GM21390 (cell line): ENCODE measurements at regions not wholly inside any gene's neighbourhood (a gene's known extent, or its start where the extent isn't known, plus 50 kb on each side); places are given as distances from the start of the nearest gene placed in this dataset.
A peak's percentile ranks its signal among the peaks of the same experiment; 100 is the strongest.

Experiments
- ATAC-seq: cut with Tn5 transposase; IDR thresholded peaks from one replicate; pipeline ENCODE4 v1.9.1; 2021; ENCODE audit not compliant: unreplicated experiment

DNA sequence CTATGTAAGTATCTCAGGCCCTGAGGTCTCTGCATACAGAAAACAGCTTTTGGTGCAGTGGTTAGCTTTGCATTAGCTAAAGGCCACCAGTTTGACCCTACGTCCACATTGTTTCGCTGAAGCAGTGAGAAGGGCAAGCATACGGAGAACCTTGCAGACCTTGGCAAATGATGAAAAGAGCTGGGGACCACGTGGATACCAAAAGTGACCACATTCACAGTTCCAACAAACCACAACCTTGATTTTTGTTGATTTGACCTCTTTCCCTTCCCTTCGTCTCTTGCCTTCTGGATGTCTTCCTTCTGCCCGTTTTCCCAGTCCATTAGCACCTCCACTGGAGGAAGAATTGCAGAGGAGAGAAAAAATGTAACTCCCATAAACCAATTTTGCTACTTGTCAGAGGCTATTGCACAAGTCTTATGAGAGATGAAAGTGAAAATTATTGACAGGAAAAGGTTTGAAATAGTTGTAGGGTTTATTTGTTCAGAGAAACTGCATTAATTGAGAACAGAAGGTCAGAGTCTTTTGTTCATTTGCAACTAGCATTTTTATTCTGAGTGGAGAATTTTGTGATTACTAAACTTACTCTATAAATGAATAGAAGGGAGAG, 293.9 kb upstream of the HTR2A start:
- ATAC-seq, result no peak

DNA sequence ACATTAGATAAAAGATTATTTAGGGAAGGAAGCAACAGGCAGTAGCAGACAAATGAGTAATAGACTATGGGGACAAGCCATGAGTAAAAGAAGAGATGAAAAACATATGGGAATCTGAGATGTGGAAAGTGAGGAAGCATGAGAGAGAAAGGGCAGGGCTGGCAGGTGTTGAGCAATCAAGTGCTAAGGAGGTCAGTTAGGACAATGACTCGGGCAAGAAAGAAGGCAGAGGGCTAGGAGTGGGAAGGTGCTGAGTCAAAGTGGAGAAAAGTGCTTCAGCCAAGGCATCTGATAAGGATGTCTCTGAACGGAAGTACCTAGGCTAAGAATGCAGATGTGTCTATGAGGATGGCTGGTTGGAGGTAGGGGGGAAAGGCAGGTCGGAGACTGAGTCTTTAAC, 291.9 kb upstream of the HTR2A start:
- no peak for ATAC-seq

DNA sequence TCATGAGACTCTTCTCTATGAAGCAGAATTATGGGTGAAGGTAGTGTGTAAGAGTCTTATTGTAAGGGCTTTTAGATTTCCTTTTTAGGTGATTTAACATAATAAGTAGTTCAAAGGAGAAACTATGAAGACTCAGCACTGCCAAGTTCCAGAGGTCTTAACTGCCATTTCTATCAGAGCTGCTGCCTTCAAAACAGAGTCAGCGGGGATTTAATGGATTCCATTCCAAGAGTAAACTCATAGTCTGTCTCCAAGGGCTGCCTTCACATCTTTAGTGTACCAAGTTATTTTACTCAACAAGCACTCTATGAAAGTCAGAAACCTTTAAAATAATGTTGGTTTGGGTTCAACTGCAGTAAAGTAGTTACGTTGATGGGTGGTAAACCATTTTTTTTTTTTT, 289.6 kb upstream of the HTR2A start:
- ATAC-seq, result no peak

DNA sequence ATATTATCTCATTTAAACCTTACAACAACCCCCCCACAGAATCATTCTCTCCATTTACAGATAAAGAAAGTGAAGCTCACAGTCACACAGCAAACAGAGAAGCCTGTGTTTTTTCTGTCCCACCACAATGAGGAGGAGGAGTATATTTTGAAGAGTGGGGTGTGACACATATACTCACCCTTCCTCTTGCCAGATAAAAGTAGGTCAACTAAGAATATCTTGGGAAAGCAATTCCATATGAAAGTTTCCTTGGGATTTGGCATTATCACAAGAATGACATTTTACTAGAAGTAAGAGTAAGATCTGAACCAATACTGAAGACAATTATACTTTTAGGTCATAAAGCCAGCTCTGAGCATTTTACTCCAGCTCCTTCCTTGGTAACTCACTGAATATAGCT, 287.5 kb upstream of the HTR2A start:
- no peak for ATAC-seq

DNA sequence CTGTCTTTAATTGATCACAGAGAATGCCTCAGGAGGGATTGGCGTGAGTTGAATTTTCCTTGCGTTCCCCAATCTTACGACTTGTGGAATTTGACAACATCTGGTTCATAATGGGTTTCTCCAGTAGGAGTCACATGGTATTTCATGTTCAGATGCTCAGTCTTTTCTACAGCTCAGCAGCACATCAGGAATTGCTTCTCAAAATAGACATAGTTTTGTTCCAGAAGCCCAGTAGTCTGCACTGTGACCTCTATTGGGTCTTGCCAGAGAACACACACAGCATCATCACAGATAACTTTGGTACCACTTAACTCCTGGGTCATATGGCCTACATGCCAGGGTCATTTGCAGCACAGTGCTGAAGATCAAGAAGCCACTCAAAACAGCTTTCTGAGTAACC, 282.5 kb upstream of the HTR2A start:
- no peak for ATAC-seq

DNA sequence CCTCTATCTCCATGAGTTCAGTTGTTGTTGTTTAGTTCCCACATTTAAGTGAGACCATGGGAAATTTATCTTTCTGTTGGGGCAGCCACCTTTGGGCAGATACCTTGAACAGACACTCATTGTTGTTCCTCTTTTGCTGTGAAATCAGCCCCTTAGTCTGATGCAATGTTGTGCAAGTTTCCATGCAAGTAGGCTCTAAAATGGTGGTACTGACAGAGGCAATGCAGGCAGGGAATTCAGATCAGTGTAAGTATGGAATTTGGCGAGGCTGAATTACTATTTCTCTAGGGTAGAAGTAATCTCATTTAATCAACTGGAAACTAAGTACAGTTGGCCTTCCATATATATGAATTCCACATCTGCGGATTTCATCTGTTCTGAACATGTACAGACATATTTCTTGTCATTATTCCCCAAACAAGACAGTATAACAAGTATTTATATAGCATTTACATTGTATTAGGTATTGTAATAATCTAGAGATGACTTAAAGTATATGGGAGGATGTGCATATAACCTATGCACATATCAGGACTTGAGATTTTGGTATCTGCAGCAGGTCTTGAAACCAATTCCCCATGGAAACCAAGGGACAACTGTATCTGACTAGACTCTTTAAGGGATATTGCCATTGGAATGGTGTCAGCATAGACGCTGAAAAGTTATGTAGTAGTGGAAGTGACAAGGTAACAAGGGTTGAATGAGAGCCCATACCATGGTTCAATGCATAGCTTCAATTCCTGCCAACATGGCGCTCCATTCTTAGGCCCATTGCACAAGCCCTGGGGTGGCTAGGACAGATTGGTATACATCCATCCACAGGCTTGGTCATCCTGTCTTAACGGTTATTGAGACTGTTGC, 281.5 kb upstream of the HTR2A start:
- no peak for ATAC-seq

DNA sequence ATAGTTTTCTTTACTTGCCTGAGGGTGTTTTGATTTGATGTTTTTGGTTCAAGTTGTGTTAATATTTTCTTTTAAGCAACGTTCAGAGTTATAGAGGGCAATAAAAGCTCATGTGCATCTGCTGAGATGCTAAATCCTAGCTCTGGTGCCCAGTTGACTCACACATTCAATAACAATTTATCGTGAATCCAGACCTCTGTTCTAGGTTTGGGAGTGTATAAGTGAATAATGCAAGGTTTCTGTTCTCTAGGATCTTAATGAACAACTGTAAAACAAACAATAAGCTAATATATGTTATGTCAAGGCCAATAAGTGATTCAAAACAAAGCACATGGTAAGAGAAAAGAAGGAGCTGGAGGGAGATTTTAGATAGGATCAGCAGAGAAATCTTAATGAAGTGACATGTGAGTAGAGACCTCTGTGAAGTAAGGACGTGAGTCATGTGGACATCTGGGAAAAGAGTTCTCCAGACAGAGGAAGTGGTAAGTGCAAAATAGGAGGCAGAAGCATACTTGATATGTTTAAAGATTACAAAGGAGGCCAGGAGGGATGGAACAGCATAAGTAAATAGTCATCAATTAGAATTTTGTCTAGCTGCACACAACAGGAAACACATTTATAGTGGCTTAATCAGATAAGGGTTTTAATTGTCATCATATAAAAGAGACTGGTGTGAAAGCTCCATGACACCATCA, 278.5 kb upstream of the HTR2A start:
- ATAC-seq, result no peak

DNA sequence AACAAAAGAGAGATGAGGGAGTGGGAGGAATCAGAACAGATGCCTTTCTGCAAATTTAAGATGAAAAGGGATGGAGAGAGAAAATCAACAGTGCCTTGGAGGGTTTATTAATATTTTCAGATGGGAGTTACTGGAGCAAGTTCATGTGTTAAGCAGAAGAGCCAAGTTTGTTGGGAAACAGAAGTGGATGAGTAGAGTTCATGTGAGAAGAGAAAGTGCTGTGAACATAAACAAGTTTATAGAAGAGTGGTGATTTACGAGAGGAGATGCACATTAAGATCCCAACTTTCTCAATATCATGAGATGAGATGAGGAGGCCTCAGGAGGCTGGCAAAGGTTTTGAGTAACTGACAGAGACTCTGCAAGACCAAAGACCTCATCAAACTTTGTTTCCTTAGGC, 274.1 kb upstream of the HTR2A start:
- no peak for ATAC-seq

DNA sequence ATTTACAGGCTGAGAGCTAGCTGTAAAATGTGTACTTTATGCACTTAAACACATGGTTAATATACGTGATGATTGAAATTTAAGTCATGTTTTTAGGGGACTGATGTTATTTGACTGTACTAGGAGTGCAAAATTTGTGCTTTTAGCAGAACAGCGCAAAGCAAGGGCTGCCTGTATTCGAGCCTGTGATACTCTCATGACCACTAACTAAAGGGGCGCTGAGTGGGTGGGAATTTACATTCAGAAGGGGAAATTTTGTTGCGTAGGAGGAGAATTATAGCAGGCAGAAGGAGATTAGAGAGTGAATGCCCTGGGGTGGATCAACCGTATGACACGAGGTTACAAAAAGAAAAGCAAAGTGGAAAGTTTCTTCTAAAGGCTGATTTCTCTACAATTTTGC, 271.8 kb upstream of the HTR2A start:
- no peak for ATAC-seq

DNA sequence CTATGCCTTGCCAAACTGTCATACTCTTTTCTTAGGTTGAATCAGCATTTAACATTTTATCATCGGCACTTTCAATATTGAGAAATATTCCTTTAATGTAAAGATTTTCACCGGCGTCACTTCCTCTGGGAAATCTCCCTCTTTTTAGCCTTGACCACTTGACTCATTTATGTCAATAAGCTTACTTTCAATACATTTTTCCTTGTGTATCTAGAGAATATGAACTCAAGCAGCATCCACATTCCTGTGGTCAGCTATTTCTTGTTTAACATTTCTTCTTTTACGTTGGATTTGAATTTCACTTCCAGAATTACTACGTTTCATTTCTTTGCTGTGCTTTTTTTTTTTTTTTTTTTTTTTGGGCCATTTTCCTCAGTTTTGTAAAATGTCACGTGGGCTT, 271.2 kb upstream of the HTR2A start:
- no peak for ATAC-seq

DNA sequence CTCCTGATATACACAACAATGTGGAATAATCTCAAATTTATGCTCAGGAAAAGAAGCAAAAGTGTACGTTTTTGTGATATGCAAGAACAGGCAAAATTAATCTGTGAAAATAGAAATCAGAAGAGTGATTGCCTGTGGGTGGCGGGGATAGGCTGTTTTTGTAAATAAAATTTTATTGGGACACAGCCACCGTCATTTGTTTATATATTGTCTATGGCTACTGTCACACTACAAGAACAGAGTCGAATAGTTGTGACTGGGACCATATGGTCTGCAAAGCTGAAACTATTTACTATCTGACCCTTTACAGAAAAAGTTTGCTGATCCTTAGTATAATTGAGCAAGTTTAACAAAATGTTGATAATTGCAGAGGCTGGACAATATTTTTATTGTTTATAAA, 269.5 kb upstream of the HTR2A start:
- no peak for ATAC-seq

DNA sequence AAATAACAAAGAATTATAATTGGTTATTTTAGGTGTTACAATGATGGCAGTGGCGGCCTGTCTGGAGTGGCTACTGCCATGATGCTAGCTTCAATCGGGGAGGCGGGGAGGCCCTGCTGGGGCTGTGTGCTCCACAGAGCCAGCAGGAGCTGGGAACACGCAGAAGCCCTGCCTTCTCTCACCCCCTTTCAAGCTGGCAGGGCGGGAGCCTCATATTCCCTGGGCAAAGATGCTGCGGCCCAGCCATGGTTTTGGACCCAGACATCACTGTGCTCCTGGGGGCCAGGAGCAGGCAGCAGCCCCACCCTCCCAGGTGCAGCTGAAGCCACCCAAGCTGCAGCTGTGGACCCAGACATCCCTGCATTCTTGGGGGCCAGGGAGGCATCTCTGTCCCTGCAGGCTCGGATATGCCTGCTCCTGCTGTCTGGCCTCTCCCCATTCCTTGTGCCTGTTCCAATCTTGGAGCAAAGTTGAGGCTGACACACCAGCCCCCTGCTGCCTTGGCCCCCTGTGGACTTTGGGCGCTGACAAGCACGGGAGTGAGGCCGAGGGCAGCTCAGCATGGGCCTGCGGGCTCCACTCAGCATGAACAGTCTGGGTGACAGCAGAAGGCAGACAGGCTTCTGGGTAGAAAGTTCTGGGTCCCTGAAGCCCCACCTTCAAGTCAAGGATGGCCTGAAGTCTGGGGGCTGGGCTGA, 263.1 kb upstream of the HTR2A start:
- ATAC-seq, result no peak

DNA sequence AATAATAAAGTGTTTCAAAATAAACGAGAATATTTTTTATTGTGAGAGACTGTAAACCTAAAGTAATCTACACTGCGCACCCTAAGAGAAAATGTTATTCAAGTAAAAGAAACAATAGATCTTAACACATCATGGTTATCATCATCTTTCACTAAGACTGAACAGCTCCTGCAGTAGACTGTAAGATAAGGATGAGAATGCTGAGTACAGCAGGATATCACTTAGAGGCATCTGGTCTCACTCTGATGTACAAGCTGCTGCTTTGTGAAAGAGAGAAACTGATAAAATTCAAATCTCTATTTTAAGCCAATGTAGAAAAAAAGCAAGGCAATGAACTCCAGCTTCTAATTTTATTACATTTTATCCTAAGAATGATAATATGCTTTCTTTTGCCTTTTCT, 261.7 kb upstream of the HTR2A start:
- ATAC-seq, result no peak

DNA sequence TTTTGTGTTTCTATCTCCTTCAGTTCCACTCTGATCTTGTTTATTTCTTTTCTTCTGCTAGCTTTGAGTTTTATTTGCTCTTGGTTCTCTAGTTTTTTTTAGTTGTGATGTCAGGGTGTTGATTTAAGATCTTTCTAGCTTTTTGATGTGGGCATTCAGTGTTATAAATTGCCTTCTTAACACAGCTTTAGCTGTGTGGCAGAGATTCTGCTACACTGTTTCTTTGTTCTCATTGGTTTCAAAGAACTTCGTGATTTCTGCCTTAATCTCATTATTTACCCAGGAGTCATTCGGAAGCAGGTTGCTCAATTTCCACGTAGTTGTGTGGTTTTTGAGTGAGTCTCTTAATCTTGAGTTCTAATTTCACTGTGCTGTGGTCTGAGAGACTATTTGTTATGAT, 251.7 kb upstream of the HTR2A start:
- no peak for ATAC-seq

DNA sequence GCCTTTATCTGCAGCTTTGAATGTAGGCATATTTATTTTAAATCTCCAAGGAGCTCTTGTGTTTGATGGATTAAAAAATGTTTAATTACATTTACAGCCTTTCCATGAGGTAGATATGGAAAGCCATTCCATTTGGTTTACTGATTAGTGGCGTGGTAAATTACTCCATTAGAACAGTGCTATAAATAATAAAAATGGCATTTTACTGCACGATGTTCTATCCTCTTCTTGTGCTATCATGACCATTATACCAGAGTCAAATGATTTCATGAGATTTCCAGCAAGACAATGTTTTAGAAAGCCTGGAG, 250.9 kb upstream of the HTR2A start:
- no peak for ATAC-seq

DNA sequence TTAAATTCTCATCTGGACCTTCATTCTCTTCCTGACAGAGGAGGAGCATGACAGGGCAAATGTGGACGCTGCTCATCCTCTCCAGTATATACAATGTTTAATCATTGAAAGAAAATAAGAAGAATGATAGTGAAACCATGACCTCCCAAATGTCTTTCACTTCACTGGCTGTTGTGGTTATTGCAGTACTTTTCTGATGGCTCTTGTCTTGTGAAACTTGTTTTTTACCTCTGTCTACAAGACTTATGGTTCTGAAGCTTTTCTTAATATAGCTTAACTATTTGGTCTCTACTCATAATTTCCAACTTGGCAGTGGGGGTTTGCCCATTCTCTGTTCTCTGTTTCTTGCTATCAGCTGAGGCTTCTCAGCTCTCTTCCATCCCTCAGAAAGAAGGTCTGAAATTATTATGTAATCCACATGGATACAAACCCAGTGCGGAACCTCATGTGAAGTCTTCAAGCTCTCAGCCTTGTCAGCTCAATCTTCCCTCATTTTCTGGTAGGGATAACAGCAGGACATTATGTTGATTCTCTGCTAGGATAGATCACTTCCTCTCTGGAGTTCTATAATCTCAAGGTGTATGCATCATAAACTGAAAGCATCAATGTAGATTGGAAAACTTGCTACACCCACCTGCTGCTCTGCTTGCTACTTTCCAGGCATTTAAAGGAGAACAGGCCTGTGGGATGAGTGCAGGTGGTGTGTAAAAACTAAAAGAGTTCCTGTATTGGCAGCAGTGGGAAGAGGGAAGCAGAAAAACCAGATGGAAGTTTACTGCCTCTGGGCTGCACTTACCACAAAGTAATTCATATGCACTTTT, 250.3 kb upstream of the HTR2A start:
- ATAC-seq, result peak; percentile 97

DNA sequence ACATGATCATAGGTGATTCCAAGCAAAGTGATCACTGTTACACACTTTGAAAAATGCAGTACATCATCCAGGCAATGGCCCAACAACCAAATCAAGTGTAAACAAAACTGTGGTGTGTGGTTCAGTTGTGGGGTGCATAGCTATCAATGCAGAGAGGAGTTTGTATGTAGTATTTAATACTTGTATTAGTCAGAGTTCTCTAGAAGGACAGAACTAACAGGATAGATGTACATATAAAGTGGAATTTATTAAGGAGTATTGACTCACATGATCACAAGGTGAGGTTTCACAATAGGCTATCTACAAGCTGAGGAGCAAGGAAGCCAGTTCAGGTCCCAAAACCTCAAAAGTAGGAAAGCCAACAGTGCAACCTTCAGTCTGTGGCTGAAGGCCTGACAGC, 249.3 kb upstream of the HTR2A start:
- ATAC-seq, result no peak

DNA sequence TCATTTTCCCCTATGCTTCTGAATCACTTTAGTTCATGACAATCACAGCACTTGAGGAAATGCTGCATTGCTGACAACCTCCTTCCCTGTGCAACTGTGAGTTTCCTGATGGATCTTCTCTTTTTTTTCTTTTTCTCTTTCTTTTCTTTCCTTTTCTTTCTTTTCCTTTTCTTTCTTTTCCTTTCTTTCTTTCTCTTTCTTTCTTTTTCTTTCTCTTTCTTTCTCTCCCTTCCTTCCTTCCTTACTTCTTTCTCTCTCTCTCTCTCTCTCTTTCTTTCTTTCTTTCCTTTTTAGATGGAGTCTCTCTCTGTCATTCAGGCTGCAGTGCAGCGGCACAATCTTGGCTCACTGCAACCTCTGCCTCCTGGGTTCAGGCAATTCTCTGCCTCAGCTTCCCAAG, 247.9 kb upstream of the HTR2A start:
- ATAC-seq, result no peak

DNA sequence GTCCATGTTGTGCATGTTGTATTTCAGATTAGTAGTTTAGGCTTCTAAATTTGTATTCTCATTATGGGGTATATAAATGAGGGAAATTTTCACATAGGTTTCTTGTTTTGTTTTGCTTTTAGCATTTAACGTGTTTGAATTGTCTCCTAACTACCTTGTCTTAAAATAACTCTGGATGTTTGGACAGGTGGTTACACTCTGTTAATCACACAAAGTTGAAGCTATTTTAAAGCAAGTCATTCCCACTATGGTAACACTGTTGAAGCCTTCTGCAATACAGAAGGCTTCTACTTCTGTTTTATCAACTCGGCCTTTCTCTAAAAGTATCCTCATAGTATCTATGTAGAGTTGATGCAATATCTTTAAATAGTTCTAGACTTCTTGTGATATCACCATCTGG, 245.3 kb upstream of the HTR2A start:
- ATAC-seq, result no peak

DNA sequence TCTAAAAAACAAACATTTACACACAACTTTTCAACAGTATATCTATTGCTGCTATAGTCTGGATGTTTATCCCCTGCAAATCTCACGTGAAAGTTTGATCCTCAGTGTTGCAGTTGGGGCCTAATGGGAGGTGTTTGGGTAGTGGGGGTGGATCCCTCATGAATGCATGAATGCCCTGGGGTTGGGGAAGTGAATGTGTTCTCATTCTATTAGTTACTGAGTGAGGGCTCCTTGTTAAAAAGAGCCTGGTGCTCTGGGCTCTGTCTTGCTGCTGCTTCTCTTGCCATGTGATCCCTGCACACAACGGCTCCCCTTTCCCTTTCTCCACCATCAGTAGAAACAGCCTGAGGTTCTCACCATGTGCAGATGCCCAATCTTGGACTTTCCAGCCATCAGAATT, 242.7 kb upstream of the HTR2A start:
- ATAC-seq, result no peak

DNA sequence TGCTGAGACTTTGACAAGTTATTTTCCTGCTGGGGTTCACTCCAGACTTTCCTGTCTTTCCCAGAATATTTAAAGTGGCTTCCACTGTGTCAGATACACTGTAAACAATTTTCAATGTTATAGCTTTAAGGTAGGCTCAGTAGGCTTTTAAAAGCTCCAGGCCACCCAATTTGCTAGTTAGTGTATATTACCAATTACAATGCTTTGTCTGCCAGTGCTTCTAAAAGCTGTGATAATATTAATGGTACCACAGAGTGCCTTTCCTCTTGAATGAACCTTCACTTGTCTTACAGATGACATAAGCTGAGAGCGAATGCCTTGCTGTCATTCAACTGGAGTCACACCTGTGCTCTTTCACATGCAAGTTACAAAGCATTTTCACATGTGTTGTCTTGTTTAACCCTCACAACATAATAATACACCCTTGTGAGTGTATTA, 239.7 kb upstream of the HTR2A start:
- ATAC-seq, result no peak
